ENCODE measurements at regions not wholly inside any gene's neighbourhood (a gene's known extent, or its start where the extent isn't known, plus 50 kb on each side); places are given as distances from the start of the nearest gene placed in this dataset.
"Not testable (repeated sequence)": the region's sequence is repeated elsewhere in the genome, so short reads cannot be mapped to it uniquely, and the experiment has no call there.

DNA sequence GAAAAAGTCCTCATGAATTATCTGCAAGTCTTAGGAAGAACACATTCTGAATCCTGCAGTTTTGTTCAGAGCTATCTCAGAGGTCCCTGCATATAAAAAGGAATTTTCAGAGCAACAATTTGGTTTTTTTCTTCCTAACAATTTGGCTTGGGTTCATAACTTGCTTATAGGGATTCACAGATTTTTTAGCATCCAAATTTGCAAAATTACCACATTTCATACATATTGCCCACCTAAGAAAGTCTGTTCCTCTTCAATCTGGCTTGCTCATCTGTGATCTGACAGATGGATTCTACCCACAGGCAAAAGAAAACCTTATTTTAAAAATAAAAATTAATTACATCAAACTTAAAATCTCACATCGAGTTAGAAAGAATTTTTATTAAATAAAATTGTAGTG lies 714.4 kb upstream of the NCAM2 start:
- intact Hi-C loops (cut with DNase I), result no loop called here
- Histone ChIP-seq H3K36me3 (no peaks in the 10 kb centered on the region), H3K4me3 (no peak overlapping the region)

DNA sequence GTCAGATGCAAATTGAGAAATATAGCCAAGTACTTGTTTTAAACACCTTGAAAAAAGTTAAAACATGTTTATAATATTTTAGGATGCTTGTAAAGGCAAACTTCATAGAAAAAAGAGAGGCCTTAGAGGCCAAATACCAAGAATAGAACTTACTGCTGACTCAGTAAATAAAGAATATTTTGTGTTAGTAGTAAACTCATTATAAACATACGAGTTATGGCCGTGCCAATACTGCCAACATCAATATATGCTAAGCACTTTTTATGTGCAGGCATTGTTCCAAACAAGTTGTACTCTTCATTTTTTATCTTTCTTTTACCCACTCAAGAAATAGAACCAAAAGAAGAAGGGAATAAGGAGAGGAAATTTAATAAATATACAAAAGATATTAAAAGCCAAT lies 705.9 kb upstream of the NCAM2 start:
- TF ChIP-seq, protein P1, sequence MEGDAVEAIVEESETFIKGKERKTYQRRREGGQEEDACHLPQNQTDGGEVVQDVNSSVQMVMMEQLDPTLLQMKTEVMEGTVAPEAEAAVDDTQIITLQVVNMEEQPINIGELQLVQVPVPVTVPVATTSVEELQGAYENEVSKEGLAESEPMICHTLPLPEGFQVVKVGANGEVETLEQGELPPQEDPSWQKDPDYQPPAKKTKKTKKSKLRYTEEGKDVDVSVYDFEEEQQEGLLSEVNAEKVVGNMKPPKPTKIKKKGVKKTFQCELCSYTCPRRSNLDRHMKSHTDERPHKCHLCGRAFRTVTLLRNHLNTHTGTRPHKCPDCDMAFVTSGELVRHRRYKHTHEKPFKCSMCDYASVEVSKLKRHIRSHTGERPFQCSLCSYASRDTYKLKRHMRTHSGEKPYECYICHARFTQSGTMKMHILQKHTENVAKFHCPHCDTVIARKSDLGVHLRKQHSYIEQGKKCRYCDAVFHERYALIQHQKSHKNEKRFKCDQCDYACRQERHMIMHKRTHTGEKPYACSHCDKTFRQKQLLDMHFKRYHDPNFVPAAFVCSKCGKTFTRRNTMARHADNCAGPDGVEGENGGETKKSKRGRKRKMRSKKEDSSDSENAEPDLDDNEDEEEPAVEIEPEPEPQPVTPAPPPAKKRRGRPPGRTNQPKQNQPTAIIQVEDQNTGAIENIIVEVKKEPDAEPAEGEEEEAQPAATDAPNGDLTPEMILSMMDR (IDR thresholded peaks at IDR 0.05), result no peak
- Histone ChIP-seq H3K9me3 (peaks cover 0 to 2% of the 10 kb centered on the region in 2 donors), H3K4me1 (no peaks in the 10 kb centered on the region), H3K27ac (no peak overlapping the region), H3K4me3 (no peak overlapping the region), H3K36me3 (no peaks in the 10 kb centered on the region), H3K27me3 (no peaks in the 10 kb centered on the region)
- intact Hi-C loops (cut with DNase I), result no loop called here
- ATAC-seq (no peak), DNase-seq (no peak)

More for the DNA sequence above, 714.4 kb upstream of the NCAM2 start:
- H3K27ac ChIP-seq, result no peak overlapping the region
- no peak for DNase-seq
- H3K9me3 ChIP-seq, result no peaks in the 10 kb centered on the region
- no peak for ATAC-seq
- TF ChIP-seq, protein P1 (IDR thresholded peaks at IDR 0.05), result no peak
- H3K4me1 ChIP-seq, result no peaks in the 10 kb centered on the region
- H3K27me3 ChIP-seq, result no peaks in the 10 kb centered on the region

DNA sequence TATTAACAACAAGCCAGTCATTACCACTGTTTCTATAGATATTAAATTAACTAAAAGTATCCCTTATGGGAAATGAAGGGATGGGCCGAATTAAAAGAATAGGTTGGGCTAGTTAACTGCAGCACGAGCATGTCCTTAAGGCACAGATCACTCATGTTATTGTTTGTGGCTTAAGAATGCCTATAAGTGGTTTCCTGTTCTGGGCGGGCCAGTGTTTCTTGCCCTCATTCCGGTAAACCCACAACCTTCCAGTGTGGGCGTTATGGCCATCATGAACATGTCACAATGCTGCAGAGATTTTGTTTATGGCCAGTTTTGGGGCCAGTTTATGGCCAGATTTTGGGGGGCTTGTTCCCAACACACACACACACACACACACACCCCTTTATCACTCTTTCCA lies 705.4 kb upstream of the NCAM2 start:
- H3K36me3 ChIP-seq; intact Hi-C loops (cut with DNase I); H3K4me3 ChIP-seq; H3K9me3 ChIP-seq; DNase-seq; H3K4me1 ChIP-seq; H3K27ac ChIP-seq; ATAC-seq; H3K27me3 ChIP-seq: not testable (repeated sequence)

DNA sequence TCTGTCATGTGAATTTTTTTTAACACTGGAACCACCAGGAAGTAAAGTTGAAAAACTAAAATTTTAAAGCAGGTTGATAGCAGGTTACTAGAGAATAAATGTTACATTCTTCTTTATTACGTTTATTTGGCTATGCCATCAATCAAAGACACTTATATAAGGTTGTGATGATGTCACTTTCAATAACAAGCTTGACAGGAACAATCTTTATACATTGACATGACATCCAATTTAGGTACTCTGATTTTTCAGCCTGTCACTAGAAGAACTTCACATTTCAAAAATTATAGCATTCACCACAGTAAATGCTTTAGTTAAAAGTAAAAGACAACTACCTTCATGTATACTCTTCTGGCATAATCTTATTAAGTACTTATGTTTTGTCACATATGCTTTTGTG lies 696.8 kb upstream of the NCAM2 start:
- DNase-seq (no peak), ATAC-seq (no peak)
- H3K4me3 ChIP-seq, result no peak overlapping the region
- no peak overlapping the region for H3K27ac ChIP-seq
- H3K27me3 ChIP-seq, result no peaks in the 10 kb centered on the region
- H3K4me1 ChIP-seq, result no peaks in the 10 kb centered on the region
- TF ChIP-seq, protein P1 (IDR thresholded peaks at IDR 0.05), result no peak
- intact Hi-C loops (cut with DNase I), result no loop called here
- H3K9me3 ChIP-seq, result no peaks in the 10 kb centered on the region
- no peaks in the 10 kb centered on the region for H3K36me3 ChIP-seq

DNA sequence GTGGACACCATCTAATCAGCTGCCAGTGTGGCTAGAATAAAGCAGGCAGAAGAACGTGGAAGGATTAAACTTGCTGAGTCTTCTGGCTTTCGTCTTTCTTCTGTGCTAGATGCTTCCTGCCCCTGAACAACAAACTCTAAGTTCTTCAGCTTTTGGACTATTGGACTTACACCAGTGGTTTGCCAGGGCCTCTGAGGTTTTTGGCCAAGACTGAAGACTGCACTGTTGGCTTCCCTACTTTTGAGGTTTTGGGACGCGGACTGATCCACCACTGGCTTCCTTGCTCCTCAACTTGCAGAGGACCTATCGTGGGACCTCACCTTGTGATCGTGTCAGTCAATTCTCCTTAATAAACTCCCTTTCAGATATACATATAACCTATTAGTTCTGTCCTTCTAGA lies 696.1 kb upstream of the NCAM2 start:
- Histone ChIP-seq H3K27ac (no peak overlapping the region), H3K9me3 (no peaks in the 10 kb centered on the region), H3K27me3 (no peaks in the 10 kb centered on the region), H3K4me1 (no peaks in the 10 kb centered on the region), H3K36me3 (no peaks in the 10 kb centered on the region), H3K4me3 (no peak overlapping the region)
- TF ChIP-seq, protein P1 (IDR thresholded peaks at IDR 0.05), result no peak
- intact Hi-C loops (cut with DNase I), result no loop called here
- DNase-seq (no peak), ATAC-seq (no peak)

DNA sequence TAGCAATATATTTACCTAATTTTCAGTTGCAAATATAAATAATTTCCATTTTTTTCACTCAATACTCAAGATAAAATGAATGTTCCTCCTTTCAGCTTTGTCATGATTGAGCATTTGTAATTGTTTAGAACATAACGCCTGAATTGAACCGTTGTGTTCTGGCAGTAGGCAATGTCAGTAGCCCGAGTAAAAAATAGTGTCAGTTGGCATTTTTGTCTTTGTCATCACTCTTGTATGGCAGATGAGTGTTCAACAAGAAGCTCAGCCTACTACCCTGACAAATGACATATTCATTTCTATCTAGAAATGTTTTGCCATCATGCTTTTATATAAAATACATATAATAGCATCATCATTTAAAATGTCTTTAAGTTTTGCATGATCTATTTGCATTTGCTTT lies 691.4 kb upstream of the NCAM2 start:
- Histone ChIP-seq H3K36me3 (no peaks in the 10 kb centered on the region), H3K27ac (no peak overlapping the region), H3K9me3 (no peaks in the 10 kb centered on the region), H3K4me3 (no peak overlapping the region), H3K4me1 (no peaks in the 10 kb centered on the region), H3K27me3 (no peaks in the 10 kb centered on the region)
- ATAC-seq, result no peak
- TF ChIP-seq, protein P1 (IDR thresholded peaks at IDR 0.05), result no peak
- intact Hi-C loops (cut with DNase I), result no loop called here
- no peak for DNase-seq

Measured in left lung (tissue), 4 donors.